ENCODE measurements at regions not wholly inside any gene's neighbourhood (a gene's known extent, or its start where the extent isn't known, plus 50 kb on each side); places are given as distances from the start of the nearest gene placed in this dataset.

DNA sequence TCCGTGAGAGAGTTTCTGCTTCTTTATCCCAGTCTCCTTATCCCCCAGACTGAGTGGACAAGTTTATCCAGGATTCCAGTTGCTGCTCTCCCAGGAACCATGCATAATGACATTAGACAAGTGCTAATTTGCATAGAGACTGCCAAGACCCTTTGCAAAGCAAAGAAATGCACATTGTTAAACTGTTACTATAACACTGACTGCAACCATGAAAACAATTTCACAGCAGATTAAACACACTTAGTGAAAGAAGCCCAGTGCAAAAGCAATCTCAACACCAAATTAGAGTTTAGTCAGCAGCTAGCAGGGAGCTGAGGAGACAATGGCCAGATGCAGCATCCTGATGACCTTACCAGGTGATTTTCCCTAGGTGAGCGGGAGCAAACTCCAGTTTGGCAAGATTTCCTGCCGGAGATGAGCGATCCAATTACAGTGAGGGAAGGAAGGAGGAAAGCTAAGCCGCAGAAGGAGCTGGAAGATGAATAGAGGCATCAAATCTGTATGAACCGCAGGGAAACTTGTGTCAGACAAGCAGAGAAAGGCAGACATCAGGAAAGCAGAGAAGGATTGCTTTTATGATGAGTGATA, 273.8 kb upstream of the B3GAT1 start:
- Histone ChIP-seq H3K27ac (no peak overlapping the region), H3K4me1 (replicated peaks in 1 of 2) (no peaks in the 10 kb centered on the region), H3K36me3 (replicated peaks in 1 of 2) (no peaks in the 10 kb centered on the region), H3K9me3 (replicated peaks in 1 of 3) (no peaks in the 10 kb centered on the region), H3K27me3 (peaks cover 12% of the 10 kb centered on the region), H3K4me3 (no peak overlapping the region)
- WGBS, 4 donors, result 71 to 81% (median 74%) methylated on average over 6 of the region's 6 CpGs
- intact Hi-C loops (cut with DNase I), result no loop called here
- no peak for TF ChIP-seq POLR2A (IDR thresholded peaks at IDR 0.05)
- TF ChIP-seq, protein P1, sequence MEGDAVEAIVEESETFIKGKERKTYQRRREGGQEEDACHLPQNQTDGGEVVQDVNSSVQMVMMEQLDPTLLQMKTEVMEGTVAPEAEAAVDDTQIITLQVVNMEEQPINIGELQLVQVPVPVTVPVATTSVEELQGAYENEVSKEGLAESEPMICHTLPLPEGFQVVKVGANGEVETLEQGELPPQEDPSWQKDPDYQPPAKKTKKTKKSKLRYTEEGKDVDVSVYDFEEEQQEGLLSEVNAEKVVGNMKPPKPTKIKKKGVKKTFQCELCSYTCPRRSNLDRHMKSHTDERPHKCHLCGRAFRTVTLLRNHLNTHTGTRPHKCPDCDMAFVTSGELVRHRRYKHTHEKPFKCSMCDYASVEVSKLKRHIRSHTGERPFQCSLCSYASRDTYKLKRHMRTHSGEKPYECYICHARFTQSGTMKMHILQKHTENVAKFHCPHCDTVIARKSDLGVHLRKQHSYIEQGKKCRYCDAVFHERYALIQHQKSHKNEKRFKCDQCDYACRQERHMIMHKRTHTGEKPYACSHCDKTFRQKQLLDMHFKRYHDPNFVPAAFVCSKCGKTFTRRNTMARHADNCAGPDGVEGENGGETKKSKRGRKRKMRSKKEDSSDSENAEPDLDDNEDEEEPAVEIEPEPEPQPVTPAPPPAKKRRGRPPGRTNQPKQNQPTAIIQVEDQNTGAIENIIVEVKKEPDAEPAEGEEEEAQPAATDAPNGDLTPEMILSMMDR (IDR thresholded peaks at IDR 0.05), result no peak
- no peak for DNase-seq

DNA sequence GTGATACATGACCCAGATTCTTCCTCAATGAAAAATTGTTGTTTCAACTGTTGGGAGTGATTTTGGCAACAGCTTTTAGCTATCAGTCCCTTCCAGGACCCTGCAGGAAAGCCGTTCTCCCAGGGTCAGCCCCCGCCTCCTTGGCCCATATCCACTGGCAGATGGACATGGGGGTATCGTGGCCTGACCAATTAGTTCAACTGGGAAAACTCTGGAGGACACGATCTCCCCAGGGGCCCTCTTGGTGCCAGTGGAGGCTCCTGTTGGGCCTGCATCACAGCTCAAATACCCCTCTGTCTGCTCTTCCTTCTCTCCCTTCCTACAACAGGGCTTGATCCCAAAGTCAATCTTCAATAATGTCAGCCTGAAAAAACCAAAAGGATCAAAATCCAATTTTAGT, 272.5 kb upstream of the B3GAT1 start:
- WGBS, 4 donors, result 73 to 88% (median 78%) methylated on average over 4 of the region's 4 CpGs
- H3K4me1 ChIP-seq (replicated peaks in 1 of 2), result no peaks in the 10 kb centered on the region
- intact Hi-C loops (cut with DNase I), result no loop called here
- no peak for TF ChIP-seq POLR2A (IDR thresholded peaks at IDR 0.05)
- TF ChIP-seq, protein P1 (IDR thresholded peaks at IDR 0.05), result no peak
- no peaks in the 10 kb centered on the region for H3K9me3 ChIP-seq (replicated peaks in 1 of 3)
- no peak overlapping the region for H3K4me3 ChIP-seq
- peaks cover 11% of the 10 kb centered on the region for H3K27me3 ChIP-seq
- no peak overlapping the region for H3K27ac ChIP-seq
- no peak for DNase-seq
- no peaks in the 10 kb centered on the region for H3K36me3 ChIP-seq (replicated peaks in 1 of 2)

DNA sequence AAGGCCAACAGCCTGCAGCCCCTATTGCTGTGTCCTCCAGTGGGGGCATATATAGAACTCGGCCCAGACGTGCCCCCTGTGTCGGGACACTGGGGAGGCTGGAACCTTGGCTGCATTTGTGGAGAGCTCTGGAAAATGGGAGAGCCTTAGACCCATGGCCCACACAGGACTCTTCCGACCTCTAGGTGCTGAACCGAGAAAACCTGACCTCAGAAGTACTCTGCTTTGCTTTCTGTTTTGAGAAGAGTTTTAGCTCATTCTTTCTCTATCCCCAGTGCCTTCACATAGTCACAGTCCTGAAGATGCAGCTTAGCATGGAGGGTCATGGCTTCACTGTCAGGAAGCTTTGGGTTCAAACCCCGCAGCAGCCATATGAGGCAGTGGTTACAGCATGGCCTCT, 271.8 kb upstream of the B3GAT1 start:
- TF ChIP-seq, protein P1 (IDR thresholded peaks at IDR 0.05), result no peak
- no peak for TF ChIP-seq POLR2A (IDR thresholded peaks at IDR 0.05)
- DNase-seq, result no peak
- peaks cover 7% of the 10 kb centered on the region for H3K27me3 ChIP-seq
- no peaks in the 10 kb centered on the region for H3K4me1 ChIP-seq (replicated peaks in 1 of 2)
- H3K36me3 ChIP-seq (replicated peaks in 1 of 2), result no peaks in the 10 kb centered on the region
- no peak overlapping the region for H3K27ac ChIP-seq
- no peaks in the 10 kb centered on the region for H3K9me3 ChIP-seq (replicated peaks in 1 of 3)
- 68 to 95% (median 88%) methylated on average over 3 to 6 of the region's 6 CpGs for WGBS, 4 donors
- no peak overlapping the region for H3K4me3 ChIP-seq
- intact Hi-C loops (cut with DNase I), result no loop called here

GRCh38 chr11:134682577-134682976, 270.5 kb upstream of the B3GAT1 start:
- intact Hi-C loops (cut with DNase I), result no loop called here
- WGBS, 4 donors, result 84 to 91% (median 89%) methylated on average over 9 to 12 of the region's 12 CpGs
- Histone ChIP-seq H3K9me3 (replicated peaks in 1 of 3) (no peaks in the 10 kb centered on the region), H3K36me3 (replicated peaks in 1 of 2) (no peaks in the 10 kb centered on the region), H3K27me3 (no peaks in the 10 kb centered on the region), H3K4me3 (no peak overlapping the region), H3K4me1 (replicated peaks in 1 of 2) (no peaks in the 10 kb centered on the region), H3K27ac (no peak overlapping the region)
- no peak for DNase-seq
- no peak for TF ChIP-seq POLR2A (IDR thresholded peaks at IDR 0.05)
- TF ChIP-seq, protein P1 (IDR thresholded peaks at IDR 0.05), result no peak

Measured in adrenal gland (tissue), 9 donors.